ENCODE measurements at regions not wholly inside any gene's neighbourhood (a gene's known extent, or its start where the extent isn't known, plus 50 kb on each side); places are given as distances from the start of the nearest gene placed in this dataset.

DNA sequence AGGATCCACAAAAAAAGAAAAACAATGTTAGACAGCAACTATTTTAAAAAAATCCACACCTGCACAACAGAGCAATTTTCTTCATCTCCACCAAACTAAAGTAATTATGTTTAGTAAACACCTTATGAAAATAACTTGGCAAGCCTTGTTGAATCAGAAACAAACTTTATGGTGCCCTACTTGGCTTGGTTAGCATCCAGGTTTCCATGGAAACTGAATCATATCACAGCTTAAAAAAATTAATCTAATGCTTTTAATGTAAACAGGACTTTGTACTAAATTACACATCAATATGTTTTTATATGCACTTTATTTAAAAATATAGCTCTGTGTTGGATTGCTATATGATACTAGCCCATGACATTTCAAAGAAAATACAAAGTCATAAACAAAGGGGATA, 1882.4 kb downstream of the SUCLG1 start:
- ATAC-seq (ENCODE audit: low FRiP score) (no peak), DNase-seq (ENCODE audit: low spot score) (no peak)
- no peak for TF ChIP-seq CTCF (IDR thresholded peaks at IDR 0.05)

DNA sequence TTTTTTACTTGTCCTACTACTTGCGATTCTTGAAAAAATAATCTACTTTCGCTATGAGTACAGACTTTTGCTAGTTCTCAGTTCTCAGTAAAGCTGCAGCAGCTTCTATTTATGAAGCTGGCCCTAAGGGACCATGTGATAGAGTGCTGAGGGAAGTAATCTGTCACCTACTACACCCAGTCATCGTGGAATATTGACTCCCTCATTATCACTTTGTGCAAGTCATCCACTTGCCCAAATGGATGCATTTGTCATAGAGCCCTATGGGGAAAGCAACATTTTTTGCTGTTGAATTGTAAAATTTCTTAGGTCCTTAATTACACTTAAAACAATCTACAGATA, 1919.8 kb downstream of the SUCLG1 start:
- no peak for DNase-seq (ENCODE audit: low spot score)
- ATAC-seq (ENCODE audit: low FRiP score) = no peak
- no peak for TF ChIP-seq CTCF (IDR thresholded peaks at IDR 0.05)

DNA sequence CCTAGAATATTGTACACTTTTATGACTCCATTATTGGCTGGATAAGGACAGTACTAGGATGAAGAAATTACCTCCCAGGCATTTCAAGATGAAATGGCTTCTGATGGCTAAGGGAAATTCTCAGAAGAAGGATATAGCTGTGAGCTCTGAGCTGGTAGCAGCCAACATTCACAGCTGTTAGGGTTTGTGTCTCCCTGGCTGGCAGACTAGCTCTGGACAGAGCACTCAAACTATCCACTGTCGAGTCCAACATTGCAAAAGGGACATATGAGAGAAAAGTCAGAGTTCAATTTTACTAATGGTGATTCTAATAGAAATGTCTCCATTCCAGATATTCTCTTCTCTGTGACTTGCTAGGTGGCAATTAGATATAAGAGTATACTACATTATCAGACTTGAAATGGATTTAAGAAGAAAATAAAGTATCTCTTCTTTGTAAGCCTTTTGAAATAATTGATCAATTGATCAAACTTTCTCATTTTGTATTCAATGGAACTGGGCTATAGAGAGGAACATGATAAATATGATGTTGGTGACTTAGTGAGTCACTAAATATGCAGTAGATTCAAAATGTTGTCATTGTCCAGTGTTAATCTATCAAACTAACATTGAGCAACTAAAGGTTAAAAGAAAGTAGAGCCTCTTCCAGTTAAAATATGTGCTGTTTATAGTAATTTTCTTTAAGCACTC, 1920.3 kb downstream of the SUCLG1 start:
- ATAC-seq (ENCODE audit: low FRiP score) (no peak), DNase-seq (ENCODE audit: low spot score) (no peak)
- TF ChIP-seq CTCF (IDR thresholded peaks at IDR 0.05) = no peak

- DNase-seq (ENCODE audit: low spot score) (no peak), ATAC-seq (ENCODE audit: low FRiP score) (no peak)
- no peak for TF ChIP-seq CTCF (IDR thresholded peaks at IDR 0.05)
Measured at GRCh38 chr2:82528288-82528687, 1930.8 kb downstream of the SUCLG1 start.

GRCh38 chr2:82527124-82527523, 1932.0 kb downstream of the SUCLG1 start:
- DNase-seq (ENCODE audit: low spot score) (no peak), ATAC-seq (ENCODE audit: low FRiP score) (no peak)
- TF ChIP-seq CTCF (IDR thresholded peaks at IDR 0.05) = no peak

GRCh38 chr2:82526277-82526676, 1932.8 kb downstream of the SUCLG1 start:
- DNase-seq (ENCODE audit: low spot score) (no peak), ATAC-seq (ENCODE audit: low FRiP score) (no peak)
- no peak for TF ChIP-seq CTCF (IDR thresholded peaks at IDR 0.05)

GRCh38 chr2:82525744-82526143, 1933.3 kb downstream of the SUCLG1 start:
- no peak for ATAC-seq (ENCODE audit: low FRiP score)
- no peak for DNase-seq (ENCODE audit: low spot score)
- TF ChIP-seq CTCF (IDR thresholded peaks at IDR 0.05) = no peak

Measured in omental fat pad (tissue), 3 donors.